ENCODE measurements at regions not wholly inside any gene's neighbourhood (a gene's known extent, or its start where the extent isn't known, plus 50 kb on each side); places are given as distances from the start of the nearest gene placed in this dataset.

- Histone ChIP-seq H3K9me3 (ENCODE audit: control insufficient read depth, insufficient read depth, low read depth, low read length) (no peaks in the 10 kb centered on the region), H3K4me1 (ENCODE audit: control insufficient read depth, insufficient read depth, low read length) (no peaks in the 10 kb centered on the region), H3K36me3 (ENCODE audit: control insufficient read depth in 2 of 2, insufficient read depth in 1 of 2, low read length in 2 of 2) (no peaks in the 10 kb centered on the region), H3K27ac (ENCODE audit: extremely low read depth, low read depth, low read length) (no peak overlapping the region), H3K4me3 (ENCODE audit: low read depth, low read length) (no peak overlapping the region)
- CTCF ChIA-PET: interaction anchor here (0.7 kb wide), 1 partner anchor 116 kb away, joined by 4 read pairs; no protein-coding TSS in a partner anchor
- TF ChIP-seq ZNF785 (tag by site-specific recombination; IDR thresholded peaks at IDR 0.05) (no peak), ZNF548 (tag by site-specific recombination; IDR thresholded peaks at IDR 0.05) (no peak), ZNF114 (tag by site-specific recombination; IDR thresholded peaks at IDR 0.05) (no peak)
- POLR2A ChIA-PET: no interaction called here
These were observed 503.9 kb downstream of the DNAJB9 start for GRCh38 chr7:109073543-109073942.

DNA sequence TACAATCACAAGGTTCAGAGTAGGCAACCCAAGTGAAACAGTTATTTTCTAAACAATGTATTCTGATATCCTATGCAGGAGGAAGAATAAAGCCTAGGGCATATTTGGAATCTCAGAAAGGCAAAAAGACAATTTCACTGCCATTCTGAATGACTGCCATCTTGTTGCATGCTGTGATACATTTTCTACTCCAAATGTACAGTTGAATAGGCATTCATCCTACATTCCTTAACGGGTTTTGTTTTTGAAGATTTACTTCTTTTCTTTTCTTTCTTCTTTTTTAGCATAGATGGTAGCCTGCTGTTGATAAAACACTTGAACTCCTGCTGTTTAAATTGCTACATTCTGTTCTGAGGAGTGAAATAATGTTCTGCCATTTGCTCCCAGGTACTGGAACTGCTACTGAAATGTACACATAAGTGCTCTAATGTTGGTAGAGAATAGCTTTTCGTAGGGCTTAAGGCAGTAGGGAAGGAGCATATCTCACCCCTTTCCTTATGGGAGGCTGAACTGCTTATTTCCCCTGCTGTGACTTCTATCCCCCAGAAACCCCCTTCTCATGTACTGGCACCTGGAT lies 506.8 kb downstream of the DNAJB9 start:
- Histone ChIP-seq H3K4me3 (ENCODE audit: low read depth, low read length) (no peak overlapping the region), H3K9me3 (ENCODE audit: control insufficient read depth, insufficient read depth, low read depth, low read length) (no peaks in the 10 kb centered on the region), H3K4me1 (ENCODE audit: control insufficient read depth, insufficient read depth, low read length) (no peaks in the 10 kb centered on the region), H3K27ac (ENCODE audit: extremely low read depth, low read depth, low read length) (no peak overlapping the region), H3K36me3 (ENCODE audit: control insufficient read depth in 2 of 2, insufficient read depth in 1 of 2, low read length in 2 of 2) (no peaks in the 10 kb centered on the region)
- TF ChIP-seq GLIS2 (tag by site-specific recombination; IDR thresholded peaks at IDR 0.05) (no peak), ZNF530 (tag by site-specific recombination; IDR thresholded peaks at IDR 0.05; ENCODE audit: low read depth) (no peak), ZNF114 (tag by site-specific recombination; IDR thresholded peaks at IDR 0.05) (no peak), ZFP69B (tag by site-specific recombination; IDR thresholded peaks at IDR 0.05) (no peak), ZNF596 (tag by site-specific recombination; IDR thresholded peaks at IDR 0.05) (no peak), BCL11A (tag by site-specific recombination; IDR thresholded peaks at IDR 0.05; ENCODE audit: low read depth) (no peak), ZNF518A (tag by site-specific recombination; conservative IDR thresholded peaks at IDR 0.05; ENCODE audit: low read depth) (no peak), ZNF692 (tag by site-specific recombination; IDR thresholded peaks at IDR 0.05) (no peak)
- TF ChIP-seq, protein P1, sequence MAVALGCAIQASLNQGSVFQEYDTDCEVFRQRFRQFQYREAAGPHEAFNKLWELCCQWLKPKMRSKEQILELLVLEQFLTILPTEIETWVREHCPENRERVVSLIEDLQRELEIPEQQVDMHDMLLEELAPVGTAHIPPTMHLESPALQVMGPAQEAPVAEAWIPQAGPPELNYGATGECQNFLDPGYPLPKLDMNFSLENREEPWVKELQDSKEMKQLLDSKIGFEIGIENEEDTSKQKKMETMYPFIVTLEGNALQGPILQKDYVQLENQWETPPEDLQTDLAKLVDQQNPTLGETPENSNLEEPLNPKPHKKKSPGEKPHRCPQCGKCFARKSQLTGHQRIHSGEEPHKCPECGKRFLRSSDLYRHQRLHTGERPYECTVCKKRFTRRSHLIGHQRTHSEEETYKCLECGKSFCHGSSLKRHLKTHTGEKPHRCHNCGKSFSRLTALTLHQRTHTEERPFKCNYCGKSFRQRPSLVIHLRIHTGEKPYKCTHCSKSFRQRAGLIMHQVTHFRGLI (tag by site-specific recombination; IDR thresholded peaks at IDR 0.05): no peak
- POLR2A ChIA-PET: no interaction called here
- CTCF ChIA-PET: no interaction called here

GRCh38 chr7:109091042-109091441 lies 521.4 kb downstream of the DNAJB9 start:
- Histone ChIP-seq H3K9me3 (ENCODE audit: control insufficient read depth, insufficient read depth, low read depth, low read length) (no peaks in the 10 kb centered on the region), H3K27ac (ENCODE audit: extremely low read depth, low read depth, low read length) (no peak overlapping the region), H3K4me1 (ENCODE audit: control insufficient read depth, insufficient read depth, low read length) (no peaks in the 10 kb centered on the region), H3K4me3 (ENCODE audit: low read depth, low read length) (no peak overlapping the region), H3K36me3 (ENCODE audit: control insufficient read depth in 2 of 2, insufficient read depth in 1 of 2, low read length in 2 of 2) (no peaks in the 10 kb centered on the region)
- CTCF ChIA-PET: no interaction called here
- POLR2A ChIA-PET: no interaction called here
- no peak for TF ChIP-seq YY1 (tag by site-specific recombination; IDR thresholded peaks at IDR 0.05)
- TF ChIP-seq, protein P2, sequence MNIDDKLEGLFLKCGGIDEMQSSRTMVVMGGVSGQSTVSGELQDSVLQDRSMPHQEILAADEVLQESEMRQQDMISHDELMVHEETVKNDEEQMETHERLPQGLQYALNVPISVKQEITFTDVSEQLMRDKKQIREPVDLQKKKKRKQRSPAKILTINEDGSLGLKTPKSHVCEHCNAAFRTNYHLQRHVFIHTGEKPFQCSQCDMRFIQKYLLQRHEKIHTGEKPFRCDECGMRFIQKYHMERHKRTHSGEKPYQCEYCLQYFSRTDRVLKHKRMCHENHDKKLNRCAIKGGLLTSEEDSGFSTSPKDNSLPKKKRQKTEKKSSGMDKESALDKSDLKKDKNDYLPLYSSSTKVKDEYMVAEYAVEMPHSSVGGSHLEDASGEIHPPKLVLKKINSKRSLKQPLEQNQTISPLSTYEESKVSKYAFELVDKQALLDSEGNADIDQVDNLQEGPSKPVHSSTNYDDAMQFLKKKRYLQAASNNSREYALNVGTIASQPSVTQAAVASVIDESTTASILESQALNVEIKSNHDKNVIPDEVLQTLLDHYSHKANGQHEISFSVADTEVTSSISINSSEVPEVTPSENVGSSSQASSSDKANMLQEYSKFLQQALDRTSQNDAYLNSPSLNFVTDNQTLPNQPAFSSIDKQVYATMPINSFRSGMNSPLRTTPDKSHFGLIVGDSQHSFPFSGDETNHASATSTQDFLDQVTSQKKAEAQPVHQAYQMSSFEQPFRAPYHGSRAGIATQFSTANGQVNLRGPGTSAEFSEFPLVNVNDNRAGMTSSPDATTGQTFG (tag by site-specific recombination; IDR thresholded peaks at IDR 0.05; ENCODE audit: borderline replicate concordance): no peak
- no peak for TF ChIP-seq OVOL3 (tag by site-specific recombination; IDR thresholded peaks at IDR 0.05)
- TF ChIP-seq ZBTB17 (tag by site-specific recombination; IDR thresholded peaks at IDR 0.05): no peak
- TF ChIP-seq ZIC2 (tag by site-specific recombination; IDR thresholded peaks at IDR 0.05): no peak
